HG02840 (cell line): ENCODE measurements at regions not wholly inside any gene's neighbourhood (a gene's known extent, or its start where the extent isn't known, plus 50 kb on each side); places are given as distances from the start of the nearest gene placed in this dataset.
"Not testable (repeated sequence)": the region's sequence is repeated elsewhere in the genome, so short reads cannot be mapped to it uniquely, and the experiment has no call there.

ENCODE experiments used
- ATAC-seq: cut with Tn5 transposase; IDR thresholded peaks from one replicate; pipeline ENCODE4 v1.9.1; 2021; ENCODE audit warnings: mild to moderate bottlenecking, moderate library complexity, moderate number of reproducible peaks; ENCODE audit not compliant: unreplicated experiment, low FRiP score

DNA sequence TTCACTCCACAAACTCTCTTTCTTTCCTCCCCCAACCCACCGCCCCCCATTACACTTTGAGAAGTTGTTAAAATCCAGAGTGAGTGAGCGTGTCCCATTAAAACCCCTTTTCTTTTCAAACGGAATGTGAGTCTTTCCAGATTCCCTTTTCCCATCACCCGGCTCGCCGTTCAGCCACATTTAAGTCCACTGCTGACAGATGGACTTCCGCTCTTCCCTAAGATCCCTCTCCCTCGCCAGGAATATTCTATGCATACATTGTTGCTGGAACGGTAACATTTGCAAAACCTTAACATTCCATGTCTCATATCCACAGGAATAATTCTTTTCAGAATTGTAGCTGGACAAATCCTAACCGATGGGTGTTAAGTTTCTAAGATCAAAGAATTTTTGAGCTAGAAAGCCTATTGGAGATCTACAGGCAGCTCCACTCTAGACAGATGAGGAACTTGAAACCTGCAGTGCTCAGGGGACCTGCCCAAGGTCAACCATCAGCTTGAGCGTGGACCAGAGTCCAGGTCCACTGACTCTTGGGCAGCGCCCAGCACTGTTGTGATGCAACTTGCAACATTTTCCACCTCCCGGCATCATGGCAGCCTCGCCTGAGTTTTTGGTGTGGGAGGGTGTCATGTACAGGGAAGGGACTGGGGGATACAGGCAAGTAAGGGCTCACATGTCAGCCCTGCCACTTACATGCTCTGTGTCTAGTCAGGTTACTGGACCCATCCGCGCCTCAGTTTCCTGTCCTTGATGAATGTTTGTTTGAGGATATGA is 500.1 kb downstream of the CCDC171 start:
- ATAC-seq = no peak

DNA sequence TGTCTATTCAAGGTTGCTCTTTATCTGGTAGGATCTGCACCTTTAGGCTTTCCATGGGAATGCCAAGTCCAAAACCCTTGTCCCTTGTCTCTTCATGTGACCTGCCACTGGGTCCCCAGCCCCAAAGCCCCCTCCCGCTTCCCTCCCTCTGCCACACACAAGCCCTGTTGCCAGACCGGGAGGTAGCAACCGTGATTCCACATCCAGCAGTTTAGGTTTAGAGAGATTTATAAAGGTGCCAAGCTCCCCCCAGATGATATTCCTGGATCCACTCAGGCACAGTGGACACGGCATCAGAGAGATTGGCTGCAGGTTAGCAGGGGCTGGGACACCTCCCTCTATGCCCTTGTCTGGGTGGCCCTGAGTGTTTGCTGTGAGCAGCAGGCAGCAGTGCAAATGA is 504.7 kb downstream of the CCDC171 start:
- ATAC-seq = no peak

DNA sequence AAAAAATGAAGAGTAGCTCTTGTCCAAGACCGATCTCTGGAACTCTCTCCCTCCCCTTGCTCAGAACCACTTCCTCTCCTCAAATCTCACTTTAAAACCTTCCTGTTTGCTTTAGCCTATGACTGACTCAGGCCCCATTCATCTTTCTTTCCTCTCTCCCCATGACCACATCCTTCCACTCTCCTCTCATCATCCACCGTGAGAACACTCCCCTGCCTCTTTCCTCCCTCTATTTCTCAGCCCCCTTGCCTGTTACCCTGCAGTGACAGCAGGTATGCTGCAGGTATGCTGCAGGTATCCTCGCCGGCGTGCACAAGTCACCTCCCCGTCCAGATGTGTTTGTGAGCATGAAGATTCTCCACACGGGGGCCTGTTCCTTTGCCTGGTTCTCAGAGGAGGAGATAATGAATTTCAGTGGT is 505.3 kb downstream of the CCDC171 start:
- ATAC-seq = no peak

DNA sequence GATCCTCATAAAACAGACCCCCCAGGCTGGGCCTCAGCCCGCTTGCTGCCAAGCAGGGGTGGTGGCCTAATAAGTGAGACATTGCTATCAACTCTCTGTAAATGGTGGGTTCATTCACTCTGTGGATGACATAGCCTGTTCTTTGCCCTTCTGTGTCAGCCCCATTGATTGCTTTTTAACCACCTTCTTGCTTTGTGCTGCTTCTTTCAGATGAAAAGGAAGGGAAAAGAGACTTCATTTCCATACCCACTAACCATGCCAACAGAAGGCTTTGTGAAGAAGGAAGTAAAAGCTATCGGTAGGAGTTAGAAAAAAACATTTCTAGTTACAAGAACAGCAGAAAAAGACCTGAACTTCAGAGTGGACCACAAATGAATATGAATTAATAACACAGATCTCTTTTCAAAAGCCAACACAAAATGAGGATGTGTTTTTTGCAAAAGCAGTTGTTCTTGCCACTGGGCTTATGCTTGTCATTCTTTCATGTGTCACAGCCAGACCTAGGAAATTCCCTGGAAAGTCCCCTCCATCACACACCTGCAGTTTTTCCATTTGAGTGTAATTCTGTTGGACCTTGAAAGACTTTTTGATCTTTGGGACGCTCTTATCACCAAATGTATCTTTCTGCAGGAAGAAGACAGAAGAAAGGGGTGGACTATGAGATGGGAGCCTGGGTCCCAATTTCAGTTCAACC is 507.7 kb downstream of the CCDC171 start:
- ATAC-seq = peak; percentile 59

DNA sequence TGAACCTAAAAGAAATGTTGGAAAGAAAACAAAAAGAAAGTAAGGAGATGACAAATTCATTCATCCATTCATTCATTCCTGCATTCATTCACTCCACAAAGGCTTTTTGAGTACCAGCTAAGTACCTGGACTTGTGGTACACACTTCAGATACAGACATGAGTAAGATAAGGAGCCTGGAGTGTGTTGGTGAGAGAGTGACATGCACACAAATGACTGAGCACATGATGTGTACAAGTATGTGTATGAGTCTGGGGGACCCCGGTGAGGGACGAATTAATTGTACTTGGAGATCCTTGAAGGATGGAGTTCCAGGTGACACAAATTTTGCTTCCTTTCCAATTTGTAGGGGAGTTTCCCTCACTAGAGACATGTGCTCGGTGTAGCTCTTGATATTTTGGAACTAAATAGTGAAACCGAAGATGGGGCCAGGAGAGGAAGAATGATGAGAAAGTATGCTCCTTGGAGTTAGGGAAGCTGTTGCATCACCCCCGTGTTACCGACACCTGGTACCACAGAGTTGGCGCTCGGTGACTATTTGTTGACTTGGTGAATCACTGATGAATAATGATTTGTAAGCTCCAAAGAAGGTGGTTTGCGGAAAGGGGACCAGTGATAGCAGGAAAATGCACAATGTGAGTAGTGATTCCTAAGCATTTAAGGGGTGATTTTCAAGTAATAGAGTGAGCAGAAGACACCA is 509.8 kb downstream of the CCDC171 start:
- ATAC-seq = no peak

DNA sequence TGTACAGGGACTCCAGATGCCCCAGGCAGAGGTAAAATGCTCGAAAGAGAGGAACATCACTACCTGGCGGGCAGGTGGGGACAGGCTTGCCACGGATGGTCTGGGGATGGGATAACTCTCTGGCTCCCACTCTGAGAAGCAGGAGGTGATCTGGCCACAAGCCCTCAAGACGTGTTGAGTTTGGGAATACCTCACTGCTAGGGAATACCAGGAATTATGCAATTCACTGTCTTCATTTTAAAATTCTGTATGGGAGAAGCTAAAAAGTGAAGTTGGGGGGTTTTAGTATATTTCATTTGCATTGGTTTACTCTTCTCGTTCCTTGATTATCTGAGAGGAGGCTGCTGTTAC is 510.4 kb downstream of the CCDC171 start:
- no peak for ATAC-seq

DNA sequence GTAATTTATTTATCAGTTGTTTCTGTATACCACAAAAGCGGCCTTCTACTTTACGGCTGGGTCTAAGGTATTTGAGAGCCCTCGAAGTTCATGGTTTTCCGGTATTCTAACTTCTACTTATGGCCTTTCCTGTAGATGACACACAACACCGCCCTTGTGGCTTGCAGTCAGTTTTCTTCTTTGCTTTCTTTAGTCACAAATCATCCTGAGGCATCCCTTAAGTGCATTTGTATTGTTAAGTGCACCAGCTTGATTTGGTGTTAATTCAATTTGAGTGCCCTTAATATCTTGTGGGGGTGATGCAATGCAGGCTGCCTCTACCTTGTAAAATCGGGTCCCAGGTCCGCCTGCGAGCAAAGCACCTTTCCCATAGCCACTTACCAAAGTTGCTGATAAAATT is 511.9 kb downstream of the CCDC171 start:
- ATAC-seq = no peak

DNA sequence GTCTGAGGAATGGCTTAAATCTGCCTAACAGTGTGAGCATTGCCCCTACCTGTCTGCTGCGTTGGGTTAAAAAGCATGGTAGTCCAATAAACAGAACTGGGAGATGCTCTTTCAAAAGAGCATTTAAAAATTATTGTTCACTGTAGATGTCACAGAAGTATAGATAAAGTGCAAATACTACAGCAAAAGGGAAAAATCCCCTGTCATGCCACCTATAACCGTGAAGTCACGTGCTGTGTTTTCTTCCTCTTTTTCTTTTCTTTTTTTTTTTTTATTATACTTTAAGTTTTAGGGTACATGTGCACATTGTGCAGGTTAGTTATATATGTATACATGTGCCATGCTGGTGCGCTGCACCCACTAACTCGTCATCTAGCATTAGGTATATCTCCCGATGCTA is 513.4 kb downstream of the CCDC171 start:
- ATAC-seq = not testable (repeated sequence)

DNA sequence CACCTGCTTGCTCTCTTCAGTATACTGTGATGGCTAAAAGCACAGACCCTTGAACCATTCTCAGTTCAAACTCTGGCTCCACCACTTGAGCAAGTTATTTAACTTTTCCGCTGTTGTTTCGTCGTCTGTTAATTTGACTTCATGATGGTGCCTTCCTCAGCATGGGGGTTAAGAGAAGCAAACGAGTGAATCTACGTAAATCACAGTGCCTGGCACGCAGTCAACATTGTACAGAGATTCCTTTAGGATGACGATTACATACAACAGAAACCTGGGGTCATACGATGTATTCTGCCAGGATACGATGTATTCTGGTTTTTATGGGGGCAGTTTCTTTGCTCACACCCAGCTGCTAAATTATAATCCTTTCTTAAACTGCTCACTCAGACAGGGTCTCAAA is 515.6 kb downstream of the CCDC171 start:
- ATAC-seq = no peak

DNA sequence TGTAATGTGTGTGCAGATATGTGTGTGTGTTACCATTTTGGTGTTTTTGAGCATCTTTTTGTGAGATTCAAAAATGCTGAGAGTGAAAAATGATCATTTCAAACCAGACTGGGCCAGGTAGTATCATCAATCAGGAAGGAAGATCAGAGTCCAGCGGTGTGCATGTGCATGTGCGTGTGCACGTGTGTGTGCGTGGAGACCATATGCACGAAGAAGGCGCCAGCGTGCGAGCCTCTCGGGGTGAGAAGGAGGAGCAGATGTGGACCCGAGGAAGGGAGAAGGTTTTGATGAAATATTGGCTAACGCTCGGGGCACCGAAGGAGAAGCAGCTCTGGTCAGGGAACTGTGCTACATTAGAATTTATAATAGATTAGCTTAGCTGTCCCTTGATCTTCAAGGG is 516.4 kb downstream of the CCDC171 start:
- ATAC-seq = no peak

DNA sequence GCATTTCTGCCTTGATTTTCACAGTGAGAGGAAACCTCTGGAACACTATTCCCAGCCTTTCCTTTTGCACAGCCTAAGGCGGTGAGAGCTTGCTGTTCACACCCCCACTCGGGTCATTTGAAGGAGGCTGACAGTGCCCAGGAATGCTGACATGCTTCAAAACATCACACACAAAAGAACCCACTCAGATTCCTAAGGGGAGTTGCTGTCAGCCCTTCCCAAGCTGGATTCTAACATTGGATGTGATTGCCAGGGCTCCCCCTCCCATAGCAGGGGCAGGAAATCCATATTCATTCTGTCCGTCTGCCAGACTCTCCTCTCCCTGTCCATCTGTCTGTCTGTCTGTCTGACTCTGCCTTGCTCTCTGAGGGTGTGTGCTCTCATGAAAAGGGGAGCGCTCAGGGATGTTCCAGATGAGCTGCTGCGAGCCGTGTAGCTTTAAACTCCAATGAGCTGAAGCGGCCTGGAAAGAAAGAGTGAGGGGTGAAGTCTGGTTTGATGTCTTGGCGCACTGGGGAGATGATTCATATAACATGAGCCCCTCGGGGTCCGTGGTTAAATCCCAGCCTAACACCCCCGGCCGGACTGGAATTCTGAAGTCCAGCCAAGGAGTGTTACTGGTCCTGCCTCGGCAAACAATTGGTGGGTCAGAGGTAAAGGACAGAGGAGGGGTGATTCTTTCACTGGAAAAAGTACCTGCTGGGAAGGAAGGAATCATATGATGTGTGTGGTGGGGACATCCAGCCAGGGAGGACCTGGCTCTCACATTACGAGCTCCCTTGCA is 517.0 kb downstream of the CCDC171 start:
- no peak for ATAC-seq

DNA sequence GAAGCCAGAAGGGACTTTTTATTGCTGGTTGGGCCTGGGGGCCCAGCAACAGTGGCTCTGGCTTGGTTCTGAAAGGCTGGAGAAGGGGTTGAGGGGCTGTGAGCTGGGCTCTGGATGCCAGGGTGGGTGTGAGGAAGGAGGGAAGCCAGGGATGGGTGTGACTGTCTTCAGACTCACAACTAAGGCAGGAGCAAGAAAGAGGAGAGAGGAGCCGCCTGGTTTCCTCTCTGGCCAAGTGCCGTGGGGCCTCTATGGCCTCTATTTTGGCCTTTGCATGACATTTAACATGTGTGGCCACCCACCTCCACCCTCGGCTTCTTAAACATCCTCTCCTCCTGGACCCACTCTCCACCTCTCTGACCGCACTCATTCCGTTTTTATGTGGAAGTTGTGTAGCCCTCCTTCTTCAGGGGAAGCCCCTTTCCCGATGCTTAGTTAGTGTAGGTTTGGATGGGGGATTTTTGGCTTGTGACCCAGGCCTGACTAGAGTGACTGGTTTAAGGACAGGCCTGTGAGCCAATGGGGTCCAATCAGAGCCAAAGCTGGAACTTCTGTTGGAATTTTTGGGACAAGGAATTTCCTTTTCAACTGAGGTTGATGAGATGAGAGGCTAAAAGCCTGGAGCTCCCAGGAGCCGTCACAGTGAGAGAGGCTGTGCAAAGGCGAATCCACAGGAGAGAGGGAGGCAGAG is 517.8 kb downstream of the CCDC171 start:
- ATAC-seq = no peak

DNA sequence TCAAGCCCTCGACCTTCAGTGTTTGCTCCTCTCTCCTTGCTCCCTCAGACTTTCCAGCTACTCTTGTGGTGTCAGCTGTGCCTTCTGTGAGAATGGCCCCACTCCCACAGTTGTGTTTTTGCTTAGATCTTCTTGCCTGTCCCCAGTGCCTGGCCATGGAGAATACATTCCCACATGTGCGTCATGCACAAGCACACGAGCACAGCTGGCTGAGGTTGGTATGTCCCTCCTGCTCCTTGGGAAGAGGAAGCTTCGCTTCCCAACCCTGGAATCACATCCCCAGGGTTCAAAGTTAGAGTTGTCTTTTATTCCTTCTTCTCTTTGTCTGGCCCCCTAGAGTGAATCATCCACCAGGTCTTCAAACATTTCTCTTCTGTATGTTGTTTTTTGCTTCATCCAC is 518.6 kb downstream of the CCDC171 start:
- ATAC-seq = no peak

DNA sequence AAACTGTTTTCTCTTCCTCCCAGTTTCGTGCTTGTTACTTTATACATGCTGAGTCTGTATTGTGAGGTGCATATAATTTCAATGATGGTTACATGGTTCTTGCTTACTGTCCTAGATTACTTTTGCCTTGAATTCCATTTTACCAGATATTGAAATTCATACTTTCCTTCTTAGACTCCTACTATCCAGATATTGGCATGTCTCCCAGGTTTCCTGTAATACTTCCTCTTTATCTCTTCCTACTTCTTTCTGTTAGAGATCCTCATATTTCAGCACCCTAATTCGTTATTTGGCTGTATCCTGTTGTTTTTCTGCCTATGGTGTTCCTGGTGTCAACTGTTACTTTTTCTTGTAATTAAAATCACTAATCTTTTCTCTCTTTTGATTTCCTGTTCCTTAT is 522.1 kb downstream of the CCDC171 start:
- ATAC-seq = no peak

DNA sequence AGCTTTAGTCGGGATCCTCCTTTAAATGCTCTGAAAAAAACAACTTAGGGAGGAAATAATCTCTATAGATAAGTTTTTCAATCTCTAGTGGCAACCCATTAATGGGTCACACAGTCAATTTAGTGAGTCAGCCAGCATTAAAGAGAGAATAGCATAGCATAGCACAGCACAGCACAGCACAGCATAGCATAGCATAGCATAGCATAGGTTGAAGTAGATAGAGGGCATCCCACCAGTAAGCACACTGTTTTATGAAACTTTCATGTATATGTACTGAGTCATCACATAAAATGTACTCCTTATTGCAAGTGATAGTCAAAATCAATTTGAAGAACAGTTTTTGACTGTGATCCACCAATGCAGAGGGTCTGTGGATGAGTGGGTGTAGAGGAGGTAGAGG is 522.9 kb downstream of the CCDC171 start:
- ATAC-seq = no peak

DNA sequence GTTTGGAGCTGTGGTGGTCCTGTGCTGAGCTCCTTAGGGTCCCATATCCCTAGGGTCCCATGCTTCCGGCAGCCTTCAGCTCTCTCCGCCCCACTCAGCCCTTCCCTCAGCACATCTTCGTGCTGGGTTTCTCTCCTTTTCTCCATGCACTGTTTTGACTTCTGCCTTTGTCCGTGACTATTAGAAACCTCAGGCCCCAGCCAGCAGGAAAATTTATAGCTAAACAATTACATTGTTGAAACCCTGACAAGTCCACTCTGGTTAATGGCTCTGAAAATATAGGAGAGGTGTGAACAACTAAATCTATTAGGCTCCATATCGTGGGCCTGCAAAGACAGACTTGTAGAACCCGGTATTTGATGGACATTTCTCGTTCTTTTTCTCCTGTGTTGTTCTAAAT is 523.7 kb downstream of the CCDC171 start:
- ATAC-seq = no peak

DNA sequence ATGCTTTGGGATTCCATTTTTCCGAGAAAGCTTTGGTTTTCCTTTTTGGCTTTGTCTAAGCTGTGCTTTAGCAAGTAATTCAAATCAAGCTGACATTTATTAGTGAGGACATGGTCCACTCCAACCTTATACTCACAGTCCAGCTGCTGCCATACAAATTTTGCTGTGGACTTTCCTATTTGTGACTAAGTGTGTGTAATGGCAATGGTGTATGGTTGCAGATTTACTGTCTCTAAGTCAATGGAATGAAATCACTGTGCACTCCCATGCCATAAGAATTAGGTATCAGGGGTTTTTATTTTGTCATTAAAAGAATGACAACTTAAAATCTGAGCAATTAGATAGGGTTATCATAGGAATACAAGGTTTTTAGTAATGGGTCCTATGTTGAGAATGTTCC is 530.0 kb downstream of the CCDC171 start:
- no peak for ATAC-seq

DNA sequence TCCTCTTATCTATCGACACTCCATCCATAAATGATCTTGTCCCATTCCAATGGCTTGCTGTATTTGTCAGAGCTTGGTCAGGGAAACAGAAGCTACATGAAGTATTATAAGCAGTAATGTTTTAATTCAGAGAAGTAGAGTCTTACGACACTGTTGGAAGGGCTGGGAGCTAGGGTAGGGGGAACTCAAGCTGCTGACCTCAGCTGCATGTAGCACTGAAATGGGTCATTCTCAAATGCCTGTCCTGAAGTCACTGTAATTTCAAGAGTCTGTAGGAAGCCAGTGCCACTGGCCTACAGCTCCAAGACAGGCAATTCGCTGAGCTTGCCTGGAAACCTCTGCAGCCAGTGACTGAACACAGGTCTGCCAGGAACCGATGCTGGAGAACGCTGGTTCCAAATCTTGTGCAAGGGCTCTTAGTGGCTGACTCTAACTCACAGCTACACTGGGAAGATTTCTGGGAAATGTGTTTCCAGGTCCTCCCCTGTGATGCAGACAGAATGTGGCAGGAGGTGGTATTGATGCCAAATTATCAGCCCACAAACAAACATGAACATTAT is 532.4 kb downstream of the CCDC171 start:
- ATAC-seq = no peak

DNA sequence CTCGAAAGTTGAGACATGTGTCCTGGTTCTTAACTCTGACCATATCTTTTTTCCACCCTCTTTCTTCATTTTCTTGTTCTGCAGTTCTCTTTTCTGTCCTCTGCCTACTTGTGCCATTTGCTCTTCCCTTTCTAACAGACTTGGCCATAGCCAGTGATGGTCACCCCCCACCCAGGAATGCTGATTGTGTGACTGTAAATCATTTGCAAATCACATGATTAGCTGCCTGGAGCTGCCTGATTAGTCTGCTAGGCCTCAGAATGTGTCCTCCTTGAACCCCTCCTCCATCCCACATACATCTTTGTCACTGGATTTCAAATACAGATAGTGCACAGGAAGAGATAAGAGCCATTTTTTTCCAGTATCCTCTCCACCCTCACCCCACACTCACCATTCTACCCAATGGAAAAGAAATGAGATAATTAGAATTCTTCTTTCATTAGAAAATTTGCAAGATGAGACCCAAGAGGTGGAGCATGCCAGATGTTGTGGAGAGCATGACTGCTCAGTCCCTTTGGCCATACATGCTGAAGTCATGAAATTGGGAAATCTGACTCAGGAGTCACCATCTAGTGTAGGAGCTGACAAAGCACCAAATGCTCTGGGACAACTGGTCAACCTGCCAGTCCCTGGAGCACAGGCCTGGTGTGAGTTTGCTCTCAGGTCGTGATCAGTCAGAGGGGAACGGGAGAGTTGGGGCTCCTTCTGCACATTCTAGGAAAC is 538.2 kb downstream of the CCDC171 start:
- no peak for ATAC-seq
